ENCODE measurements at regions not wholly inside any gene's neighbourhood (a gene's known extent, or its start where the extent isn't known, plus 50 kb on each side); places are given as distances from the start of the nearest gene placed in this dataset.

DNA sequence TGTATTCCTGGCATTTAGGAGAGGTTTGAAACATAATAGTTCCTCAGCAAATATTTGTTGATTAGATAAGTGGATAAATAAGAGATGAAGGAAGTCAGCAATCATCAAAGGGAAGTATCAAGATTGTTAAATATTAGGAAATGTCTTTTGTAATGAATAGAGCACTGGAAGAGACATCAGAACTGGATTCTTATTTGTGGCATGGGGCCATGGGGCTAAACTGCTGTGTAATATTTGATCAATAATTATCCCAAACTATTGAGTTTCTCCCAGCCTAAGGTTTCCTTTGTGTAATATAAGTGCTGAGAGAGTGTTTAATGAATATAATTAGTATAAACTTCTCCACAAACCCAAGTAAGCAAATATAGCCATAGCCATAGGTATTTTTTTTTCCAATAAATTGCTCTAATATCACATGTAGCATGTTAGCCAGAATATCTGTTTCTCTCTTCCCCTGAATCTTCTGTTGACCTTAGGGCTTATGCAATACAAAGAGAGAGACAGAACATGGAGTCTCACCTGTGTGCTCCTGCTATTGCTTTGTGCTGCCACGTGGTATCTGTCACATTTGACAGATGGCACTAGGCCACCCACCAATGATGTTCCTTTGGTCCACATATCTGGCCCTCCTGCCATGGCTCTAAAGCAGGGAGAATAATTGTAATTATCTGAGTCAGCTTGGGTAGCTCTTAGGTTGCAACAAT, 658.7 kb downstream of the SOX5 start:
- TF ChIP-seq, protein P1, sequence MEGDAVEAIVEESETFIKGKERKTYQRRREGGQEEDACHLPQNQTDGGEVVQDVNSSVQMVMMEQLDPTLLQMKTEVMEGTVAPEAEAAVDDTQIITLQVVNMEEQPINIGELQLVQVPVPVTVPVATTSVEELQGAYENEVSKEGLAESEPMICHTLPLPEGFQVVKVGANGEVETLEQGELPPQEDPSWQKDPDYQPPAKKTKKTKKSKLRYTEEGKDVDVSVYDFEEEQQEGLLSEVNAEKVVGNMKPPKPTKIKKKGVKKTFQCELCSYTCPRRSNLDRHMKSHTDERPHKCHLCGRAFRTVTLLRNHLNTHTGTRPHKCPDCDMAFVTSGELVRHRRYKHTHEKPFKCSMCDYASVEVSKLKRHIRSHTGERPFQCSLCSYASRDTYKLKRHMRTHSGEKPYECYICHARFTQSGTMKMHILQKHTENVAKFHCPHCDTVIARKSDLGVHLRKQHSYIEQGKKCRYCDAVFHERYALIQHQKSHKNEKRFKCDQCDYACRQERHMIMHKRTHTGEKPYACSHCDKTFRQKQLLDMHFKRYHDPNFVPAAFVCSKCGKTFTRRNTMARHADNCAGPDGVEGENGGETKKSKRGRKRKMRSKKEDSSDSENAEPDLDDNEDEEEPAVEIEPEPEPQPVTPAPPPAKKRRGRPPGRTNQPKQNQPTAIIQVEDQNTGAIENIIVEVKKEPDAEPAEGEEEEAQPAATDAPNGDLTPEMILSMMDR (IDR thresholded peaks at IDR 0.05) = no peak
- no peak for TF ChIP-seq POLR2A (IDR thresholded peaks at IDR 0.05)

Measured in lower leg skin (tissue), 3 donors.